GM18858 (cell line): ENCODE measurements at regions not wholly inside any gene's neighbourhood (a gene's known extent, or its start where the extent isn't known, plus 50 kb on each side); places are given as distances from the start of the nearest gene placed in this dataset.

ENCODE experiments used
- ATAC-seq: cut with Tn5 transposase; IDR thresholded peaks from one replicate; pipeline ENCODE4 v1.9.1; 2021; ENCODE audit not compliant: unreplicated experiment

DNA sequence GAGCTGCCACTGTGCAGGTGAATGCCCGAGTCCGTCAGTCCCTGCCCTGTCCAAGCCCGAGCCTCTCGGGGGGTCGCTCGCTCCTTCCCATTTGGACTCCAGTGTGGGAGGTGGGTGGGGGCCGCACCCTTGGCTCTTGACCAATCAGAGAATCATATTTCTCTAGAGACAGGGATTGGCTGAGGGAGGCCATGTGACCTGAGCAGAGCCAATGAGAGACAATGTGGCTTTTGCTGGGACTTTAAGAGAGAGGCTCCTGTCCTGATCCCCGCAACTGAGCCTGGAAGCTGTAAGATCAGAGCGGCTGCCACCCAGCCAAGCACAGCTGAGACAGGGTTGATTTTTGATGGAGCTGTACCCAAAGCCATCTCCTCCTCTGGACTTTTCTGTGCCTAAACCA lies 199.3 kb downstream of the TFAP2C start:
- ATAC-seq: no peak

DNA sequence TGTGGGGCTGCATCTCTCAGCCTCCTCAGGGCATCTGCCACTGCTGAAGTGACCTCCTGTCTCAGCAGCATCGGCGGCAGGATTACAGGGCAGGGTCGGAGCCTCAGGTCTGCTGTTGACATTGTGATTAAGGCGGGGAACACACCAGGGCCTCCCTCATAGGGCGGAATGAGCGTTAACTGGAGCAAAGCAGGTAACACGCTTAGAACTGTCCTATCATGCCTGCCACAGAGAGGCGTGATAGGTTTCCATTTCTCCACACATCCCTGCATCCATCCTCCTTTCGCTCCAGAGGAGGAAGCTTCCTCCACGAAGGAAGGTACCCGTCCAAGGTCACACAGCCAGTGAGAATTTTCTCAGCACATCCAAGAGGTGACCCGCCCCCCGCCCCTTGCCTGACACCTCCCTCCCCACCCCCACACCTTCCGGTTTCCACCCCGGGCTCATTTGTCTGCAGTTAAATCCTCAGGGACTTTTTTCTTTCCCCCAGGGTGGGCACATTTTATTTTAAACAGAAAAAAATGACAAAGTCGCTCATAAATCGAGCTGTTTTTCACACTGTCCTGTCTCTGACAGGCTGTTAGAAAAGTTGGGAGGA lies 200.8 kb downstream of the TFAP2C start:
- no peak for ATAC-seq

DNA sequence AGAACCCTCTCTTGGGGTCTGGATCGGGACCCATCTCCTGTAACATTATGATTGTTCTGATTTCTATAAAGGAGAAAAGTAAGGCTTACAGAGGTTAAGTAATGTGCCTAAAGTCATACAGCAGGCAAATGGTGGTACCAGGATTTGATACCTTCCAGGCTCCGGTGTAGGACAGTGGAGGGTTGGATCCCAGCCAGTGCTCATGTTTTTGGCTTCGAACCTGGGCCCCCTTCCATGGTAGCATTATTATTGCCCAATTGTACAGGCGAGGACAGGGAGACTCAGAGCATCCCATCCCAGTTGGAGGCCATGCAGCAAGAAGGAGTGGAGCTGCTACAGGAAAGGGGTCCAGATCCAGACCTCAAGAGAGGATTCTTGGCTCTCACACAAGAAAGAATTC lies 202.7 kb downstream of the TFAP2C start:
- no peak for ATAC-seq

DNA sequence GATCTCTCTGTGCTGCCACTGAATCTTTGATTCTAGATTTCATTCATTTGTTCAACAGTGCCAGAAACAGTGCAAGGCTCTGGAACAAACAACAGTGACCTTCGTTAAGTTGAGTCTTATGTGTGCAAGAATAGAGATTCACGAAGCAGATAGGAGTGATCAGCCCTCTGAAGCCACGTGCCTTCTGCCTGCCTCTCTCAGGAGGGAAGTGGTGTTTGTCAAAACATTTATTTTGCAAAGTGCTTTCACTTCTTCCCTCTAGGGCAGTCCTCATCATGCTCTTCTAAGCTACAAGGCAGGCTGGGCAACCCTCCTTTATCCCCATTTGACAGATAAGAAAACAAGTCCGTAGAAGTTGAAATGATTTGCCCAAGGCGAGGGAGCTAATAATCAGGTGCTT lies 204.3 kb downstream of the TFAP2C start:
- ATAC-seq: no peak

DNA sequence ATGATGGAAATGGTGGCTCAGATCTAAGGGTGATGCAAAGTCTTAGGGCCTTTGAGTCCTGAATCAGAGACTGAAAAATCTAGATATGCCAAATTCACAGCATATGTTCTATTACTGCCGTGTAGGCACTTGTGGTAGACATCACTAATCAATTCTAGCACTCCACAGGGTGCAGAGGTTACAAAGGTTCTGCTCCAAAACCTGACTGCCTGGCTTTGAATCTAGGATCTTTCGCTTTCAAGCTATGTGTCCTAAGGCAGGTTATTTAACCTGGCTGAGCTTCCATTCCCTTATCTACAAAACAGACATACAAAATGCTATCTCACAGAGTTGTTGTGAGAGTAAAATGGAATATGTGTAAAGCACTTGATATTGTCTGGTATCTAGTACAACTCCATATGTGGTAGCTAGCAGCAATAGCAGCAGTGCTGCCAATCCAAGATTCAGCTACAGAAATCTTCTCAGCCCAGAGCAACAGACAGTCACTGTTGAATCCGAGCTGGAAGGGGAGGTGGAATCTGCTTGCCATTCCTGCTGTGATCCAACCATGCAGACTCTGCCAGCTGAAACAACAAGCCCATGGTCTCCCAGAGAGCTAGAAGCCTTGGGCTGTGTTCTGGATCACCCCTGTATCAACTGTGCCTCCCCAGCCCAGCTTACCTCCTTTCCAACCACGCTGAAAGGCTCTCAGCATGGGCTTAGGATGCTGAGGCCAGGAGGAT lies 206.9 kb downstream of the TFAP2C start:
- no peak for ATAC-seq

DNA sequence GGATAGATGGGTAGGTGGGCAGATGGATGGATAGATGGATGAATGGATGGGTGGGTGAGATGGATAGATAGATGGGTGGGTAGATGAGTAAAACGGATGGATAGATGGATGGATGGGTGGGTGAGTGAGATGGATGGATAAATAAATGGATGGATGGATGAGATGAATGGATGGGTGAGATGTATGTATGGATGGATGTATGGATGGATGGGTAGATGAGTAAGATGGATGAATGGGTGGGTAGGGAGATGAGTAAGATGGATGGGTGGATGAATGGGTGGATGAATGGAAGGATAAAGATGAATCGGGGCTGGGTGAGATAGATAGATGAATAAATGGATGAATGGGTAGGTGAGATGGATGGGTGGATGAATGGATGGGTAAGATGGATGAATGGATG lies 210.1 kb downstream of the TFAP2C start:
- no peak for ATAC-seq

DNA sequence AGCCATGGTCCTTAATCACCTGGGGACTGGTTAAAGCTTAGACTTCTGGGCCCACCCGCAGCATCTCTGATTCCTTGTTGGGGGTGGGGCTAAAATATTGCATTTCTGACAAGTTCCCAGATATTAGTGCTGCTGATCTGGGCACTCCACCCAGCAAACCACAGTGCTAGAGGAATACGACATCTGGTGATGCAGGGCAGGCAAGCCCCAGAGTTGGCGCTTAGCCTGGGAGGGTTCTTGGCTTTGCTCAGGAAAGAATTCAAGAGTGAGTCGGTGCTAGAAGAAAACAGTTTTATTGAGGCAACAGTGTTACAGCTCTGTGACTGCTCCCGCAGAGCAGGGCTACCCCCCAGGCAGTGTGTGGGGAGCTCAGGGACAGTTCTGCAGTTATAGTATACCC lies 210.7 kb downstream of the TFAP2C start:
- ATAC-seq: no peak

DNA sequence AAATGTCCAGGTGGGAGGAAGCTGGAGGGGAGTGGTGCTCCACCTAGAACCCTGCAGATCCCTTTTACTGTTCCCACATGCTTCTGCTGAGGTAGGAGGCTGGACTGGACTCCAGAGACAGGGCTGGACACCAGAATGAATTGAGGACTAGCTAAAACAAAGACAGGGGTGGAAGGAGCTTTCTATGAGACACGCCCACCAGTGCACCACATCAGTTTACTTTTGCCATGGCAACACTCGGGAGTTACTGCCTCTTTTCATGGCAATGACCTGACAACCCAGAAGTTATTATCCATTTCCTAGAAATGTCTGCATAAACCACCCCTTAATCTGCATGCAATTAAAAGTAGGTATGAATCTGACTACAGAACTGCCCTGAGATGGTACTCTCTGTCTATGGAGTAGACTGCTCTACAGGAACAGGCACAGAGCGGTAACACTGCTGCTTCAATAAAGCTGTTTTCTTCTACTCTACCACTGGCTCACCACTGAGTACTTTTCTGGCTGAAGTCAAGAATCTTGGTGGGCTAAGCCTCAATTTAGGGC lies 211.7 kb downstream of the TFAP2C start:
- ATAC-seq: no peak

DNA sequence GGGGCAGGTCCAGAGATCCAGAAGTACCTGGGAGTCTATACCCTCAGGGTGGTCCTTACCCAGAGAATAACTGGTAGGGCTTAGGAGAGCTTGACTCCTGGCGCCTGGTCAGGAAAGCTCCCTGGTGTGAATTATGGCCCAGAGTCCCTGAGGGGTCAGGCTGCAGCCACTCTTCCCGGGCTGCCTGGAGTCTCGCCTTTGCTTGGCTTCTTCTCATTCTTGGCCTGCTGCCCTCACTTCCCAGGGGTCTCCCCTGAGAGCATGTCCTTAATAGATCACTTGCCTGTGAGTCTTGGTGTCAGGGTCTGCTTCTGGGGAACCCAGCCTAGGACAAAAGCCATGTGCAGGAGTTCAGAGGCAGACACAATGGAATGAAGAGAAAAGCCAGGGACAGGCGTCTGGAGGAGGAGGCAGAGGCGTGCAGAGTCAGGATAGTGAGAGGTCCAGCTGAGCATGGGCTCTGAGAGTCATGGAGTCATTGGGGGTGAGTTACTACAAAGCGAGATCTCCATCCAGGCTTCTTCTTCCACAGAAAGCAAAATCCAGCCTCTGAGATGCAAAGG lies 212.3 kb downstream of the TFAP2C start:
- no peak for ATAC-seq

DNA sequence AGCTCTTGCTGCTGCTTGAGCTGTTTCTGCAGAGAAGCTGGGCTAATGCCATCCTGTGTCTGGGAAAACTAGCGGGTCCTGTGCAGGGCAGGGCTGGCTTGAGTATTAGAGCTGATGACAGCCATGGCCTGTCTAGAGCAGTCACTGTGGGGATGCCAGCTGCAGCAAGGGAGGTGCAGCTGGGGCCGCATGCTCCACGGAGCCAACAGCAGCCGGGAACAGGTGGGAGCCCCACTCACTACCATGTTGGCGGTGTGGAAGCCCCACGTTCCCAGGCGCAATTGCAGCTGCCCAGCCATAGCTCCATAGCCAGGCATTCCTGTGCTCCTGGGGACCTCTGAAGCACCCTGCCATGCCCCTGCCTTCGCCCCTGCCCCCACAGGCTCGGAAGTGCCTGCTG lies 212.9 kb downstream of the TFAP2C start:
- no peak for ATAC-seq

DNA sequence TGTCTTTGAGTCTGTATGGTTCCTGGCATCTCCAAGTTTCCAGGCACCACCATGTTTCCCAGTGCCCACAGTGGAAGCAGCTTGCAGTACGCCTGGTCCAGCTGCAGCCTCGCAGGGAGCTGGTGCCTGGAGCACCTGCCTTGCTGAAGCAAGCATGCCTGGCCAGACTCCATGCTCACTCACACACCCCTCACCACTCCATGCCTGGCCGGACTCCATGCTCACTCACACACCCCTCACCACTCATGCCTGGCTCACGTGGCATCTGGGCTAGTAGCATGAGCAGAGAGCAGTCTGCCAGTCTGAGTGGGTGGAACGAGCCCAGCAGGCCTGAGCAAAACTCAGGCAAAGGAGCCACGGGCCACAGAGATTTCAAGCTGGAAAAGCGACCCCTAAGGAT lies 214.3 kb downstream of the TFAP2C start:
- ATAC-seq: no peak

DNA sequence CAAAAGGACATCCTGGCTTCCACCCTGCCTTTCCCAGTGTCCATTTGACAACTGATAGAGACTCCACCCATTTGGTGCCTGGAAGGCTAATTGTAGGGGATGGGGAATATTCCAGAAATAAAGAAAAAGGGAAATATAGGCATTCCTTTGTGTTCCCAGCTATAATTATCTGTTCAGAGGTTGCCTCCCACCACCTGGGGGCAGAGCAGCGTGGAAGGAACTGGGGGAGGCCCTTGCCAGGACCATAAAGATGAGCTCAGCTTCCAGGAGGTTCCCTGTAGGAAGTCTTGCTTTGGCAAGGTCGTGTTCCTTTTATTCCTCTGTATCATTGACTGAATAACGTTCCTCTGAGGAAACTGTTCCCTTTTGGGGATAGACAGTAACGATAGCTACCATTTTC lies 214.7 kb downstream of the TFAP2C start:
- ATAC-seq: no peak

DNA sequence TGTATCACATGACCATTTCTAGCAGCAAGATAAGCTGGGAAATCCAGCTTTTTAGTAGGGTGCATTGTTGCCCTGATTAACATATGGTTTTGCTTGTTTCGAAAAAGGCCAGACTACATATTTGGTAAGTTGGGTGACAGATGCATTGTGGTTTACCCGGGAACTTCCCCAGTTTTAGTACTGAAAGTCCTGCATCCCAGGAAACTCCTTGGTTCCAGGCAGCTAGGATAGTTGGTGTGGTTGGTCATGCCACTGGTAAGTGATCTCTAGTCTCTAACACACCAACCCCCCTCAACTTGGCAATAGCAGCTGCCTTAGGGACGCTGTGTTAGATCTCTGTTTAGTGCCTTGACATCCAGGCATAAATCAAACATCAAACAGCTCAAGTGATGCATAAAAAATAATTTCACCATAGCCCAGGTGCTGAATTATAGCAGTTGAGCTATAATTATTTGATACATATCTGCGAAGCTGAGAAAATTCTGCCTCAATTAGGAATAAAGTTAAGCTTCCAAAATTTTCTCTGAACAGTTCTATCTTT lies 216.5 kb downstream of the TFAP2C start:
- no peak for ATAC-seq

DNA sequence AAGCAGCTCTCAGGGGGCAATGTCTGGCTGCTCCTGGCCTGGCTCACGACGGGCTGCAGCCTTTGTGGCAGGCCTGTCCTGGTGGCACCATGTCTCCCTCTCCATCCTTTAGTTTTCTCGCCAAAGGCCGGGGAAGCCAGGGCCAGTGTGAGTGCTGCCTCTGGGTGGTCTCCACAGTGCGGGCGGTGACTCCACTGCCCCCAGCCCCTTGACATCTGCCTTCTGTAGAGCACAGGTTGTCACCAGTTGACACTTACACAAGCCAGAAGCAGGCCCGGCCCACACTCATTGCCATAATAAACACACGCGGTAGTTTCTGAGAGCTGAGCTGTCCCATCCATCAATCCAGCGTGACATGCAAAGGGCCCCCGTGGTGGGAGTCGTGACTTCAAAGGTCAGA lies 219.5 kb downstream of the TFAP2C start:
- ATAC-seq: no peak

DNA sequence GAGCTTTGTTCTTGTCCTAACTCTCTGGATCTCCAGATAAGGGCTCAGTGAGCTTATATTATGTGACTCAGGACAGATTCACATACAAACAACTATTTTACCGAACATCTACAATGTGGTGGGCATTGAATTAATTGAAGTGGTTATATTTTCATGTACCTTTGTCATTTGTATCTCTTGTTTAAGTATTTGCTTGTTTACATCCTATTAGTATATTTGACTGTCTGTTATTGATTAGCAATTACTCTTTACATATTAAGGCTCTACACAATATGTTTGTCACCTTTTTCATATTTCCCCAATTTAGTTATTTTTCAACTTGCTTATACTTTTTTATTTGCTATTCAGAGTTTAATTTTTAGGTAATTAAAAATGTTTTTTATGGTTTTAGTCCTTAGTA lies 222.4 kb downstream of the TFAP2C start:
- no peak for ATAC-seq

DNA sequence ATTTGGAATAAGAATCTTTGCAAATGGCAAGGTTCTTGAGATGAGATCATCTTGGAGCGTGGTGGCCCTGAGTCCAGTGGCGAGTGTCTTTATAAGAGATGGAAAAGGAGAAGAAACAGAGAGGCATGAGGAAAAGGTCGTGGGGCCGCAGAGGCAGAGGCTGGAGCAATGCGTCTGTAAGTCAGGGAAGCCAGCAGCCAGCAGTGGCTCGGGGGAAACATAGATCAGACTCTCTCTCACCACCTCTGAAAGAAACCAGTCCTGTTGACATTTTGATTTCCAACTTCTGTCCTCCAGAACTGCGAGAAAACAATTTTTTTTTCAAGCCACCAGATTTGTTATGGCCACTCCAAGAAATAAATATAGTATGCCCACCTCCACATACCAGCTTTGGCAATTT lies 226.6 kb downstream of the TFAP2C start:
- no peak for ATAC-seq

DNA sequence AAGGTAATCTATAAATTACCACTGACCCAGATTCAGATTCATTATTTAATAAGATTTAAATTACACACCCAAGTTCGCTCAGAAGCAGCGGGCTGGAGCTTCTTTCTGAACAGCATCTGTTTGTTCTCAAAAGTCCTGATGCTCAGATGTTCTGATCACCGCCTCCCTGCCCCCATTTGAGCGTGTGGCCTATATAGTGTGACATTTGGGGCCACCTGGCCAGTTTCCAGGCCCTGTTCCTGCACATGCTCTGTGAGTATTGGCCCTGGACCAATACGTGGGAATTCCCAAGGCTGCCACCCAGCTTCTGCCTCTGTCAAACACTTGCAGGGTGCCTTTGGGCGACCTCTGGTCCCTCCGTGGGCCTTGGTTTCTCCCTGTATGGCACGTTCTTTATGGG lies 228.8 kb downstream of the TFAP2C start:
- no peak for ATAC-seq

DNA sequence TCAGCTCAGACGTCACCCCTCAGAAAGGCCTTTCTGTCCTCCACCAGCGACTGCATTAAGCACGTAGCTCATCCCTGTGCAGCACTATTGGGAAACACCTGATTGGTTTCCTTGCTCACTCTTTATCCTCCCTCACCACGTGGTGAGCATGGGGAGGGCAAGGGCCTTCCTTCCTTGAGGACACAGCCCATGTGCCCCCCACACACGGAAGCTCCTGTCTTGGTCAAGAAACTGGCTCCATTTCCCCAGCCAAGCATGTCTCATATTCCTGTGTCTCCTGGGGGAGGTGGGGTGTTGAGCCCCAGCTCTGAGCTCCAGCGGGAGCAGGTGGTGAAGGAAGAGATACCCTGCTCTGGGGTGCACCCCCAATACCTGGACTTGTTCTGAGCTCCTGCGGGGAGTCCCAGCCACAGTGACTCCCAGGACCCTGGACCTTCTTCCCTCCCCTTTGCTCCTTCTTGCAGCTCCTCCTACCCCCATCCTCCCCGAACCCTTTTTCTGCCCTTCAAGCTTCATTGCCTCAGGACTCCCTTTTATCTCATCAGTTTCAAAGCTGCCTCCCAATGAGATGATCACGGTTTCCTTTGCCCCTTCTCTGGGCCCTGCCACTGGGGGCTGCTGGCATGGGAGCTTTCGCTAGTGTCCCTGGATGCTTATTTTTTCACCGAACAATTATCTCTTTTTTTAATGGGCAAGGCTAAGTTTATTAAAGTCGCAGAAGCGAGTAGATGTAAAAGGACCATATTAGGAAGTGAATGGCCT lies 230.1 kb downstream of the TFAP2C start:
- ATAC-seq: no peak

DNA sequence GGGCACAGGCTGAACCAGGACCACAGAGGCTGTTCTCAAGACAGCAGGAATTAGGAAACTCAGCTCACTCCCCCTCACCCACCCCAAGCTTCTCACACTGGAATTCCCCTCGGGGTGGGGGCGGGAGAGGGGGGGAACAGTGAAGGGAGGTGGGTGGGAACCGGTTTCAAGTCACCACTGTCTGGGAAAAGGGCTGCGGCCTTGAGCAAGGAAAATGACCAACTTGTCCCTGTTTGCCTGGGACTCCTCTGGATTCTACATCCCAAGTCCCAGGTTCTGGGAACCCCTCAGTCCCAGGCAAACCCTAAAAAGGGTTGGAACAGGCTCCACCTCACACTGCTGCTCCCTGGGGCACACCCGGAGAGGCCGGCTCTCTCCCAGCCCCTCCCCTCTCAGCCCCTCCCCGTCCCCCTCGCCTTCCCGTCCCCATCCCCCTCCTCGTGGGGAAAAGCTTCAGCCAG lies 230.7 kb downstream of the TFAP2C start:
- ATAC-seq: no peak

DNA sequence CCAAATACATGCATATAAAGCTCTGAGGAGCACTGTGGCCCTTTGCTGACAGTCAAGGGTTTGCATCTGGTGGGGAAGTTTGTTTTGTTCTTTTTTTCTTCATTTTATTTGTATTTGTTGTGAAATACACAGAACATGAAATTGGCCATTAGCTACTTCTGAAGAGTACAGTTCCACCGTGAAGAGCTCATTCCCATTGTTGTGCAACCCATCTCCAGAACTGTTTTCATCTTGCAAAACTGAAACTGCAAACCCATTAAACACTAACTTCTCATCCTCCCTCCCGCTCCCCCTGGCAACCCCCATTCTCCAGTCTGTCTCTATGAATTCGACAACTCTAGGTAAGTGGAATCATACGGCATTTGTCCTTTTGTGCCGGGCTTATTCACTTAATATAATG lies 231.3 kb downstream of the TFAP2C start:
- ATAC-seq: no peak

DNA sequence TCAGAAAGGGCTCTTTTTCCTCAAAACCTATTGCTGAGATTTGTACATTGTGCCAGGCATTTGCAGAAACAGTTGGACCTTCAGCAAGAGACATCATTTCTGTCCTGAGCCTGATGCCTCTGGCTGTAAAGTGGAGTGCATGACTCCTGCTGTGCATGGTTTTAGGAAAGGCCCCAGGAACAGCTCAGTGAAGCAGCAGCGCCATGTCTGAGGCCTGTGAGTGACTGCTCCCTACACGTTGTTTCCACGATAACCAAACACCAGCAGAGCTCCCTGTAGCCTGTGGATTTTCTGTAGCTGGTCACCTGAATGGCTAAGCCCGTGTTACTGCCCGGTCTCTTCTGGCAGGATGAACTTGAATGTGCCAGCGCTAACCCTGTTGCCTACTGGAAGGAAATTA lies 232.5 kb downstream of the TFAP2C start:
- ATAC-seq: no peak
